WERI-Rb-1 (cell line): ENCODE measurements at regions not wholly inside any gene's neighbourhood (a gene's known extent, or its start where the extent isn't known, plus 50 kb on each side); places are given as distances from the start of the nearest gene placed in this dataset.

Experiments used
- DNase-seq: peaks from one replicate; pipeline ENCODE4 v3.0.0-alpha.2; 2020
- H3K27ac ChIP-seq: fragments of 250-450 bp; sonication (Bioruptor Pico); 2 replicates; pipeline ENCODE4 v1.5.1; 2020; ENCODE audit warnings: mild to moderate bottlenecking, moderate library complexity
- H3K27me3 ChIP-seq: fragments of 250-450 bp; sonication (Bioruptor Pico); 2 replicates; pipeline ENCODE4 v1.5.1; 2021; ENCODE audit warnings: mild to moderate bottlenecking, low read depth, moderate library complexity; ENCODE audit not compliant: insufficient read depth, severe bottlenecking
- H3K36me3 ChIP-seq: fragments of 250-450 bp; sonication (Bioruptor Pico); 2 replicates; pipeline ENCODE4 v1.5.1; 2020; ENCODE audit warnings: mild to moderate bottlenecking, moderate library complexity
- H3K4me3 ChIP-seq: 2 replicates; pipeline ENCODE4 v1.5.1; 2011; ENCODE audit warnings: low read depth, mild to moderate bottlenecking, control low read depth, low read length
- H3K9me3 ChIP-seq: fragments of 250-450 bp; sonication (Bioruptor Pico); 2 replicates; pipeline ENCODE4 v1.5.1; 2021; ENCODE audit warnings: mild to moderate bottlenecking, moderate library complexity; ENCODE audit not compliant: severe bottlenecking
- CTCF ChIP-seq: IDR thresholded peaks from 2 replicates; pipeline ENCODE4 v1.5.1; 2011; ENCODE audit warnings: low read depth, mild to moderate bottlenecking, control low read depth, inconsistent platforms, low read length

- no peak for DNase-seq
- no peaks in the 10 kb centered on the region for H3K27me3 ChIP-seq
- no peak for TF ChIP-seq CTCF
- H3K36me3 ChIP-seq = no peaks in the 10 kb centered on the region
- no peak overlapping the region for H3K4me3 ChIP-seq
- H3K27ac ChIP-seq = no peak overlapping the region
- no peaks in the 10 kb centered on the region for H3K9me3 ChIP-seq
Measured at GRCh38 chr7:131141443-131141967, 186.2 kb upstream of the MKLN1 start.

GRCh38 chr7:131143869-131144268 lies 183.8 kb upstream of the MKLN1 start:
- H3K36me3 ChIP-seq = no peaks in the 10 kb centered on the region
- H3K4me3 ChIP-seq = no peak overlapping the region
- H3K27ac ChIP-seq = no peak overlapping the region
- no peak for DNase-seq
- no peaks in the 10 kb centered on the region for H3K27me3 ChIP-seq
- H3K9me3 ChIP-seq = no peaks in the 10 kb centered on the region
- no peak for TF ChIP-seq CTCF

DNA sequence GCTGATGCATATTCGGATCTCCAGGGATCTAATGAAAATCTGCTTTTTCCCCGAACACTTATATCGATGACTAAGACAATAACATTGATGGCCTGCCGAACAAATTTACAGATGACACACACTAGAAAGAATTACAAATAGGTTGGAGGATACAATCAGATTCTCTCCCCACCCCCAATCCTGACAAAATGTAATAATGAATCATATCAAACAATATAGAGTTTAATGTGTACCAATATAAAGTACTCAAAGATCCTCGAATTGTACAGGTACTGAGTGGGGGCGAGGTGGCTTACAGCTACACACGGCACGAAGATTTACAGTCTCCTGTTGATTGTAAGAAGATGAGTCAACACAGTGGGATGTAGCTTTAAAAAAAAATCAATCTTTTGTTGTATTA lies 182.7 kb upstream of the MKLN1 start:
- no peak for TF ChIP-seq CTCF
- no peaks in the 10 kb centered on the region for H3K36me3 ChIP-seq
- H3K27ac ChIP-seq = no peak overlapping the region
- no peaks in the 10 kb centered on the region for H3K27me3 ChIP-seq
- H3K4me3 ChIP-seq = no peak overlapping the region
- no peaks in the 10 kb centered on the region for H3K9me3 ChIP-seq
- DNase-seq = no peak

DNA sequence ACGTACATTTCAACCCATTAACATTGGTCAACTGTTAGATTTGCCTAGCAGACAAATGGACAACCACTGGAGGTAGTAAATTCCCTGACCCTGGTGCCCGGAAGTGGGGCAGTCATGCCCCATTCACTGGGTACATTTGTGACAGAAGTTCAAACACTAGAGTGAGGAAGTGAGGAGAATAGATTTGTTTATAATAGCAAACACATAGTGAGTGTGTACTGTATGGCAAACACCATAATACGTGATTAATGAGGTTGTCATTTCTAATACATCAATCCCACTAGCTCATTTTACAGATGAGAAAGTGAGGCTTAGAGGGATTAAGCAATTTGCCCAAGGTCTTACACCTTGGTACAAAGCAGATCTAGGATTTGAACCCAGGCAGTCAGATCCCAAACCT lies 181.9 kb upstream of the MKLN1 start:
- Histone ChIP-seq H3K27me3 (no peaks in the 10 kb centered on the region), H3K27ac (no peak overlapping the region), H3K36me3 (no peaks in the 10 kb centered on the region), H3K9me3 (no peaks in the 10 kb centered on the region), H3K4me3 (no peak overlapping the region)
- no peak for DNase-seq
- no peak for TF ChIP-seq CTCF

DNA sequence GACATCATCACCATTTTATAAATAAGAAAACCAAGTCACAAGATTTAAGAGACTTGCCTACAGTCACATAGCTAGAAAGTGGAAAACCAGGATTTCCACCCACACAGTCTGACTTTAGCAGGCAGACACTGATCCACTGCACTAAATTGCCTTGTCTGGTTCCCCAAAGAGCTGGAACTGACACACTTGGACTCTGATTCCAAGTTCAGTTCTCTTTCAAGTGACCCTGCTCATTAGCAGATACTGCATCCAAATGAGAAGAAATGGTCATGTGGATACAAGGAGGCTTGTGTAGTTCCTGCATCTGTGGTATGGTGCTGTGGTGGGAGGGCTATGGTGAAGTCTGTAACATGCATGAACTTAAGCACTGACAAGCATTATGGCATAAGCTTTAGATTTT lies 180.1 kb upstream of the MKLN1 start:
- TF ChIP-seq CTCF = no peak
- DNase-seq = no peak
- Histone ChIP-seq H3K4me3 (no peak overlapping the region), H3K36me3 (no peaks in the 10 kb centered on the region), H3K27ac (no peak overlapping the region), H3K27me3 (no peaks in the 10 kb centered on the region), H3K9me3 (no peaks in the 10 kb centered on the region)

- Histone ChIP-seq H3K4me3 (no peak overlapping the region), H3K27me3 (no peaks in the 10 kb centered on the region), H3K36me3 (no peaks in the 10 kb centered on the region), H3K27ac (no peak overlapping the region), H3K9me3 (no peaks in the 10 kb centered on the region)
- no peak for TF ChIP-seq CTCF
- DNase-seq = no peak
Measured at GRCh38 chr7:131148258-131148657, 179.4 kb upstream of the MKLN1 start.
